LHCN-M2 (cell line): ENCODE measurements at regions not wholly inside any gene's neighbourhood (a gene's known extent, or its start where the extent isn't known, plus 50 kb on each side); places are given as distances from the start of the nearest gene placed in this dataset.
"Not testable (repeated sequence)": the region's sequence is repeated elsewhere in the genome, so short reads cannot be mapped to it uniquely, and the experiment has no call there.

Source experiments
- DNase-seq: peaks from one replicate; pipeline ENCODE4 v3.0.0-alpha.2; 2012; ENCODE audit warnings: low read depth

- DNase-seq, result no peak
Measured at GRCh38 chr4:72779241-72779640, 210.2 kb upstream of the ADAMTS3 start.

GRCh38 chr4:72777436-72777835 lies 208.4 kb upstream of the ADAMTS3 start:
- DNase-seq, result no peak

- no peak for DNase-seq
Measured at GRCh38 chr4:72770708-72771107, 201.7 kb upstream of the ADAMTS3 start.

- peak; percentile 38 for DNase-seq
Measured at GRCh38 chr4:72768364-72768763, 199.3 kb upstream of the ADAMTS3 start.

- DNase-seq, result peak; percentile 67
Measured at GRCh38 chr4:72767618-72768302, 198.7 kb upstream of the ADAMTS3 start.

- not testable (repeated sequence) for DNase-seq
Measured at GRCh38 chr4:72765788-72766187, 196.8 kb upstream of the ADAMTS3 start.

- DNase-seq, result no peak
Measured at GRCh38 chr4:72761368-72762038, 192.5 kb upstream of the ADAMTS3 start.

GRCh38 chr4:72753414-72753813 lies 184.4 kb upstream of the ADAMTS3 start:
- DNase-seq, result not testable (repeated sequence)

GRCh38 chr4:72744103-72744725 lies 175.2 kb upstream of the ADAMTS3 start:
- no peak for DNase-seq

- no peak for DNase-seq
Measured at GRCh38 chr4:72743078-72743477, 174.1 kb upstream of the ADAMTS3 start.

- DNase-seq, result no peak
Measured at GRCh38 chr4:72715299-72715698, 146.3 kb upstream of the ADAMTS3 start.

GRCh38 chr4:72714482-72715279 lies 145.7 kb upstream of the ADAMTS3 start:
- DNase-seq, result no peak

GRCh38 chr4:72712997-72713396 lies 144.0 kb upstream of the ADAMTS3 start:
- no peak for DNase-seq

- no peak for DNase-seq
Measured at GRCh38 chr4:72709475-72709874, 140.5 kb upstream of the ADAMTS3 start.

- no peak for DNase-seq
Measured at GRCh38 chr4:72706684-72707083, 137.7 kb upstream of the ADAMTS3 start.

- DNase-seq, result not testable (repeated sequence)
Measured at GRCh38 chr4:72704925-72705640, 136.1 kb upstream of the ADAMTS3 start.

- no peak for DNase-seq
Measured at GRCh38 chr4:72702948-72703347, 133.9 kb upstream of the ADAMTS3 start.

GRCh38 chr4:72701987-72702819 lies 133.2 kb upstream of the ADAMTS3 start:
- peak; percentile 47 for DNase-seq

GRCh38 chr4:72690771-72691170 lies 121.8 kb upstream of the ADAMTS3 start:
- no peak for DNase-seq

GRCh38 chr4:72689923-72690322 lies 120.9 kb upstream of the ADAMTS3 start:
- no peak for DNase-seq
